ENCODE measurements at regions not wholly inside any gene's neighbourhood (a gene's known extent, or its start where the extent isn't known, plus 50 kb on each side); places are given as distances from the start of the nearest gene placed in this dataset.

- Mint-ChIP-seq H3K4me3 (no peak overlapping the region), H3K4me1 (no peaks in the 10 kb centered on the region), H3K27ac (no peak overlapping the region), H3K9me3 (no peaks in the 10 kb centered on the region), H3K27me3 (ENCODE audit: low read depth) (peaks cover 3% of the 10 kb centered on the region), H3K36me3 (no peaks in the 10 kb centered on the region)
- TF ChIP-seq CTCF (IDR thresholded peaks at IDR 0.05; ENCODE audit: unreplicated experiment) = no peak
- no peak for DNase-seq (ENCODE audit: low spot score in 2 of 2, unreplicated experiment in 2 of 2)
Observed at GRCh38 chr4:164358400-164358799, 395.5 kb upstream of the SMIM31 start.

- no peak overlapping the region for H3K27ac Mint-ChIP-seq
- no peaks in the 10 kb centered on the region for H3K9me3 Mint-ChIP-seq
- no peaks in the 10 kb centered on the region for H3K36me3 Mint-ChIP-seq
- no peaks in the 10 kb centered on the region for H3K4me1 Mint-ChIP-seq
- H3K27me3 Mint-ChIP-seq (ENCODE audit: low read depth) = peaks cover 3% of the 10 kb centered on the region
- H3K4me3 Mint-ChIP-seq = no peak overlapping the region
- no peak for DNase-seq (ENCODE audit: low spot score in 2 of 2, unreplicated experiment in 2 of 2)
- no peak for TF ChIP-seq CTCF (IDR thresholded peaks at IDR 0.05; ENCODE audit: unreplicated experiment)
Observed at GRCh38 chr4:164359881-164360280, 394.1 kb upstream of the SMIM31 start.

GRCh38 chr4:164368894-164369293 is 385.0 kb upstream of the SMIM31 start:
- Mint-ChIP-seq H3K27ac (no peak overlapping the region), H3K27me3 (ENCODE audit: low read depth) (peaks cover 2% of the 10 kb centered on the region), H3K9me3 (no peaks in the 10 kb centered on the region), H3K36me3 (no peaks in the 10 kb centered on the region), H3K4me3 (no peak overlapping the region), H3K4me1 (no peaks in the 10 kb centered on the region)
- no peak for DNase-seq (ENCODE audit: low spot score in 2 of 2, unreplicated experiment in 2 of 2)
- no peak for TF ChIP-seq CTCF (IDR thresholded peaks at IDR 0.05; ENCODE audit: unreplicated experiment)

- Mint-ChIP-seq H3K27me3 (ENCODE audit: low read depth) (peaks cover 20% of the 10 kb centered on the region), H3K4me3 (no peak overlapping the region), H3K4me1 (no peaks in the 10 kb centered on the region), H3K27ac (no peak overlapping the region), H3K9me3 (no peaks in the 10 kb centered on the region), H3K36me3 (no peaks in the 10 kb centered on the region)
- no peak for DNase-seq (ENCODE audit: low spot score in 2 of 2, unreplicated experiment in 2 of 2)
- TF ChIP-seq CTCF (IDR thresholded peaks at IDR 0.05; ENCODE audit: unreplicated experiment) = no peak
Observed at GRCh38 chr4:164373021-164373420, 380.9 kb upstream of the SMIM31 start.

- peaks cover 50% of the 10 kb centered on the region for H3K27me3 Mint-ChIP-seq (ENCODE audit: low read depth)
- DNase-seq (ENCODE audit: low spot score in 2 of 2, unreplicated experiment in 2 of 2) = no peak
- H3K4me3 Mint-ChIP-seq = no peak overlapping the region
- H3K4me1 Mint-ChIP-seq = no peaks in the 10 kb centered on the region
- H3K27ac Mint-ChIP-seq = no peak overlapping the region
- peaks cover 6% of the 10 kb centered on the region for H3K9me3 Mint-ChIP-seq
- no peaks in the 10 kb centered on the region for H3K36me3 Mint-ChIP-seq
- no peak for TF ChIP-seq CTCF (IDR thresholded peaks at IDR 0.05; ENCODE audit: unreplicated experiment)
Observed at GRCh38 chr4:164377277-164377676, 376.7 kb upstream of the SMIM31 start.

- peaks cover 8% of the 10 kb centered on the region for H3K4me1 Mint-ChIP-seq
- H3K27ac Mint-ChIP-seq = no peak overlapping the region
- no peak for DNase-seq (ENCODE audit: low spot score in 2 of 2, unreplicated experiment in 2 of 2)
- peaks cover 6% of the 10 kb centered on the region for H3K9me3 Mint-ChIP-seq
- TF ChIP-seq CTCF (IDR thresholded peaks at IDR 0.05; ENCODE audit: unreplicated experiment) = no peak
- H3K4me3 Mint-ChIP-seq = no peak overlapping the region
- H3K27me3 Mint-ChIP-seq (ENCODE audit: low read depth) = peaks cover 61% of the 10 kb centered on the region
- H3K36me3 Mint-ChIP-seq = no peaks in the 10 kb centered on the region
Observed at GRCh38 chr4:164378361-164378760, 375.6 kb upstream of the SMIM31 start.
